HG03442 (cell line): ENCODE measurements at regions not wholly inside any gene's neighbourhood (a gene's known extent, or its start where the extent isn't known, plus 50 kb on each side); places are given as distances from the start of the nearest gene placed in this dataset.

Experiments
- ATAC-seq: cut with Tn5 transposase; IDR thresholded peaks from one replicate; pipeline ENCODE4 v1.9.1; 2021; ENCODE audit warnings: mild to moderate bottlenecking, moderate library complexity; ENCODE audit not compliant: unreplicated experiment

DNA sequence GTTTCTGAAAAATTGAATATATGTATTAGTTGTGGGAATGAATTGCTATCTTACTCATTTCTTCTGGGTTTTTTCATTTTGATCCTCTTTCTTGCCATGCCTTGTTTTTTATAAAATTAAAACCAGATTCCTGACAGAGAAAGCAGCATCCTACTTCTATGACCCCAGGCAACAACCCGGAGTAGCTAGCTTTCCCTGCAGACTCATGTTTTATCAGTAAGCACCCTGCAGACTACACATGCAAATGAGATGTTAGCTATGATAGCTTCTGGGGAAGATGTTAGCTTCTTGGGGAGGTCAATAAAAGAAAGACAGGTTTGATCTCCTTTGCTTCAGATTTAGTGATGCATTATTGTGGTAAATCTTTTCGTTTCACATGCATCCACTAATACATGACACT, 1598.6 kb downstream of the SLITRK5 start:
- ATAC-seq = no peak

- ATAC-seq = no peak
Observed at GRCh38 chr13:89270736-89271135, 1599.6 kb downstream of the SLITRK5 start.

GRCh38 chr13:89279374-89279773, 1608.2 kb downstream of the SLITRK5 start:
- no peak for ATAC-seq

DNA sequence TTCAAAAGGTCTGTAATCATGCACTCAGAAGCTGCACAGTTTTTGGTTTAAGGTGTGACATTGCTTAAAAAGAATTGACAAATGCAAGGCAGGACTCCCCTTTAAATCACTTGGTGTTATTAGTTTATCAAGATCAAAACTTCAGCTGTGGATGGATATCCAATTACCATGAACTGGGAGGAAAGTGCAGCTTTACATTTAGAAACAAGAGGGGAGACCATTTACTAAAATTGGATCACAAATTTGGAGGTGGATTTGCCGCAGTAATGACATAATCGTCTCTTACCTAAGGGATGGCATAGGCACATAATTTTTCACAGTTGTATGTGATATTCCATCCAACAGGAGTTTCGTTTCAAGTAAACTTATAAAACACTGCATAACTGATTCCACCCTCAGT, 1610.2 kb downstream of the SLITRK5 start:
- no peak for ATAC-seq

GRCh38 chr13:89282241-89282640, 1611.1 kb downstream of the SLITRK5 start:
- ATAC-seq = no peak

DNA sequence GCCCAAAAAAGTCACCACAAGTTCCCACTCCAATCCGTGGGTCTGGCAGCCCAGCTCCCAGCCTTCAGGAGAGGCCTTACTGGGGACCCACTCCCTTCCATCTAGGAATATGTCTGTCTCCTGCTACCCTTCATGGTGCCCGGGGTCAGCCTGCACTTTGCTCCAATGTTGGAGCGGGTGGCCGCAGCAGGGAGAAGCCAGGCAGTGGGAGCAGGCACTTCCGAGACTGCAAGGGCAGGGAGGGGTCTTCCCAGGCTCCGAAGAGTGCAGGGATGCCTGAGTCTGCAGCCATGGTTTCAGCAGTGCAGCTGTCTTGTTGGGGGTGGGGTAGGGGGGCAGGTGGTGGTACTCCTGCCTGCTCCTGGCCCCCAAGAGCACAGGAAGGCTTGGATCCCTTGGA, 1616.2 kb downstream of the SLITRK5 start:
- ATAC-seq = no peak

GRCh38 chr13:89294115-89294867, 1623.1 kb downstream of the SLITRK5 start:
- ATAC-seq = no peak

- ATAC-seq = no peak
Observed at GRCh38 chr13:89307278-89307677, 1636.1 kb downstream of the SLITRK5 start.

GRCh38 chr13:89310943-89311672, 1639.9 kb downstream of the SLITRK5 start:
- ATAC-seq = no peak

GRCh38 chr13:89315287-89315686, 1644.1 kb downstream of the SLITRK5 start:
- ATAC-seq = no peak

DNA sequence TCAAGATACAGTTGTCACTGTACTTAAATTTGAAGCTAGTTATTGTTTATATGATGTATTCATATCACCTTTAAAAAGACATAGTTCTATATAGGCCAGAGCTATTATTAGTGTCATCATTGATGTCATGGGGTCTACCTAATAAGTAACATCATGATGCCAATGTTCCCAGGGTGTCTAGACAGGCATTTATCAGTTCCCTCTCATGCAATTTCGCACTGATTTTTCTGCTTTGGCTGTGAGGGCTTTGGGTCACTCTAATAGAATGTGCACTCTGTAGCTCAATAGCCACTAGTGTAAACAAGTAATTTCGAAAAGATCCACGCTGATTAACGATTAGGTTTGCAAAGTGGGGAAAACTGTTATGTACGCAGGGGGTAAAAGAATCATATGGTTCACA, 1651.3 kb downstream of the SLITRK5 start:
- no peak for ATAC-seq

DNA sequence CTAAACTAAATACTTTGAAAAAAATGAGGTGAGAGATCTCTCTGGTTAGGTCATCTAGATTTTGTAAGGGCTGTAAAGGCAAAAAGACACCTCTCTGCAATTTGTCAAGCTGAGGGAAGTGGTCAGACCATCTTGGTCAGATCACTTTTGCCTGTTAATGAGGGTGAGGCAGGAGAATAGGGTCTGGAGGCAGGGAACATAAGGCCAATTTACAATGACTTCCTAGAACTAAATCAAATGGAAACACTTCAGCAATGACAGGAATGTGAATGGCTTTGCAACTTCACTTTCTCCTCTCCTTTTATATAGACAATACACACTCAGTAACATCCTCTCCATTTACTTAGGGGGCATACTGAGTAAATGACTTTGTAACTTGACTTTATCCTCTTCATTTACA, 1653.4 kb downstream of the SLITRK5 start:
- ATAC-seq = no peak

DNA sequence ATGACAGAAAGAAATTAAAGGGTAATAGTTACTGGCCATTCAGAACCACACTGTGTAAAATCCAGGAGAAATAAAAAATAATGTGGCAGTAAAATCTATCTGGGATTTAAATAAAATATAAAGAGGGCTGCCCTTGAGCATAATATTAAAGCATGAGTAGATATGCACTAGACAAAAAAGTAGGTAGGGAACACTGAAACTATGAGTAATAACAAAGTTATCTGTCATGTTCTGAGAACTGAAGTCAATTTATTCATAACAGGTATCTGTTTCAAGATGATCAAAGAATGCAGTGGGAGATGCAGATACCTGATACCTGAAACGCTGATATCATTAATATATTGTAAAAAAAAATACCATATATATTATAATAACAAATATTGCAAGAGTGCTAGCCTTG, 1672.0 kb downstream of the SLITRK5 start:
- no peak for ATAC-seq

- no peak for ATAC-seq
Observed at GRCh38 chr13:89352384-89352783, 1681.2 kb downstream of the SLITRK5 start.

DNA sequence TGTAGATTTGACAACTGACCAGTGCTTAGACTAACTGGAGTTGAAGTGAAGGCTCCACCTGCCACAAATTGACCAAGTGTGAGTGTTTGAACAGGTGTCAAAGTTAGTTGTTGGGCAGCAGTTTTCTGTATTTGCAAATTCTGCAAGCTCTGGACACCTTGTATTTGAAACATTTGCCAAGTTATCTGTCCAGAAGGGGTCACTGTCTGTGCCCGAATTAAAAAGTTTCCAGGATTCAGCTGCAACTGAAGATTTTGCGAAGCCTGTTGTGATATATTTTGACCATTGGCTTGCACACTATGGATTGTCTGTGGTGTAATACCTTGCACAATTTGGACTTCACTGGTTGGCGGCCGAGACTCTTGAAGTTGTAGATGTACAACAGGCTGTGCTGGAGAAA, 1690.7 kb downstream of the SLITRK5 start:
- ATAC-seq = no peak

GRCh38 chr13:89363144-89363543, 1692.0 kb downstream of the SLITRK5 start:
- ATAC-seq = no peak

DNA sequence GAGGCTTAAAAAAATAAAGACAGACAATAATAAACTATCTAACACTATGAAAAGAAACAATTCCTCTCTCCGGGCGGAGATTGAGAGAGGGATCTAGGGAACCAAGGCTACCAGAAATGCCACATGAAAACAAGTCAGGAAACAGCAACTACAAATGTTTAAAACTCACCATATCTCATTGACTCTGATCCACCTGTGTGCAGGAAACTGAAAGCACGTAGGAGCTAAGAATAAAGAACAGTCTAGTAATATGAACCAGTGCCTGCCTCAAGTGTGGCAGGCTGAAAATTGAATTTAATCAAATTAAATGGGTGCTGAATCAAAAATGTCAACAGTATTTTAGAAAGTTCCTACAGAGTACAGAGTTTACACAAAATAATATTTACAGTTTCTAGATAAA, 1701.0 kb downstream of the SLITRK5 start:
- ATAC-seq = no peak

DNA sequence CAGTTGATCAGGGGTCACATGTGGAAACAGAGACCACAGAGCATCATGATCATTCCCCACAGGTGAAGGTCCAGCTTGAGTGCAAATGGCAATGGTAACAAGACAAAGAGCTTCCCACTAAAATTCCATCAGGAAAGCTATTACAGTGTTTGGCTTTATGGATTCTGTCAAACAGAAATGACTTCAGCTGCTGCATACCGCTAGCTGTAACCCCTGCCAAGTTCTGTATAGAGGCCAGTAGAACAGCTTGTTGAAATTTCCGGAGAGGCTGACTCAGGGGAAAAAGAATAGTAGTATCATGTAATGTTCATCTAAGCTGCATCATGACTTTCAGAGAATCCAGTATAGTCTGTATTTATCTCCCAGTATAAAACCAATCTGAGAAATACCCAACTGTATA, 1704.7 kb downstream of the SLITRK5 start:
- no peak for ATAC-seq

DNA sequence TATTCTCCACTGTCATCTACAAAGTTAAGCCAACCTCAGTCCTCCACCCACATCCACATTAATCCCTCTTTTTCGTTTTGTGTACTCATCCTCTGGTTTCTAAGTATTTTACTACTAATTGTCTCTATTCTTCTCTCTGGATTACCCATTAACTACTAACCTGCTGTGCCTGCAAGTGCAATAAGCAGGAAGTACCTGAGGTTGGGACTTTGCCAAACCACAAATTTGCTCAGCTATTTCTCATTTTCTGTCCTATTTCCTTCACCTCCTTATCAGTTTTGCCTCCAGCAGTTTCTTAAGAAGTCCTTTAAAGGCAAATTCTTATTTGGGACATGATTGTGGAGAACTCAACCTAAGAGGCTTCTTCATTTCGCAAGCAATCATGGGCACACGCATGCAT, 1708.9 kb downstream of the SLITRK5 start:
- no peak for ATAC-seq

GRCh38 chr13:89382981-89383380, 1711.8 kb downstream of the SLITRK5 start:
- no peak for ATAC-seq

- no peak for ATAC-seq
Observed at GRCh38 chr13:89383891-89384290, 1712.7 kb downstream of the SLITRK5 start.

DNA sequence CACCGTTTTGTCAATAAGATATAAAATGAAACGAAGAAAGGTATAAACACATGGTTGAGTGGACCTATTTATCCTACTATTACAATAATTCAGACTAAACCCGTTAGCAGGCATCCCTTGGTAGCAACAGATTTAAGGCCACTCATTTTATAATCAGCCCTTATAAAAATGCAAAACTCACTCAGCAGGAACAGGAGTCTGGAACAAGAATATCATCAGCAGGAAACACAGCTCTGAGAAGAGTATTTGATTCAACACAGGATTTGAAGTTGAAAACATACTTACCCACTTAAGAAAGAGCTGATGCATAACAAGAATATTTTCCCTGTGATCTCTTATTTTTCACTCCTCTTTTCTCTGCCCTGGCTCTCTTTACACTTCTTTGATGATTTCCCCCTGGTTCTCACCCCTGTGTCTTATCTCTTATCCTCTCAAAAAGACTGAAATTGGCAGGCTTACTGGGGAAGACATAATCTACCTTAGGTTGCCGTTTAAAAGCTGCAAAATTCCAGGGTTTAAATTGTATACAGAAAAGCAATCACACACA, 1722.7 kb downstream of the SLITRK5 start:
- ATAC-seq = no peak
